ENCODE measurements at regions not wholly inside any gene's neighbourhood (a gene's known extent, or its start where the extent isn't known, plus 50 kb on each side); places are given as distances from the start of the nearest gene placed in this dataset.
"Not testable (repeated sequence)": the region's sequence is repeated elsewhere in the genome, so short reads cannot be mapped to it uniquely, and the experiment has no call there.

GRCh38 chr10:45095286-45095685 is 94.6 kb downstream of the ZNF22 start:
- H3K27ac Mint-ChIP-seq: no peak overlapping the region
- no peak for ATAC-seq
- H3K27me3 Mint-ChIP-seq: peaks cover 21% of the 10 kb centered on the region
- H3K36me3 Mint-ChIP-seq (ENCODE audit: low read depth): no peaks in the 10 kb centered on the region
- no peaks in the 10 kb centered on the region for H3K4me1 Mint-ChIP-seq
- DNase-seq: no peak
- no peak overlapping the region for H3K4me3 Mint-ChIP-seq
- H3K9me3 Mint-ChIP-seq: no peaks in the 10 kb centered on the region

- Mint-ChIP-seq H3K9me3 (no peaks in the 10 kb centered on the region), H3K27ac (no peak overlapping the region), H3K4me1 (no peaks in the 10 kb centered on the region), H3K36me3 (ENCODE audit: low read depth) (no peaks in the 10 kb centered on the region), H3K4me3 (no peak overlapping the region), H3K27me3 (peaks cover 15% of the 10 kb centered on the region)
- DNase-seq (no peak), ATAC-seq (no peak)
Measured at GRCh38 chr10:45096001-45096400, 95.3 kb downstream of the ZNF22 start.

DNA sequence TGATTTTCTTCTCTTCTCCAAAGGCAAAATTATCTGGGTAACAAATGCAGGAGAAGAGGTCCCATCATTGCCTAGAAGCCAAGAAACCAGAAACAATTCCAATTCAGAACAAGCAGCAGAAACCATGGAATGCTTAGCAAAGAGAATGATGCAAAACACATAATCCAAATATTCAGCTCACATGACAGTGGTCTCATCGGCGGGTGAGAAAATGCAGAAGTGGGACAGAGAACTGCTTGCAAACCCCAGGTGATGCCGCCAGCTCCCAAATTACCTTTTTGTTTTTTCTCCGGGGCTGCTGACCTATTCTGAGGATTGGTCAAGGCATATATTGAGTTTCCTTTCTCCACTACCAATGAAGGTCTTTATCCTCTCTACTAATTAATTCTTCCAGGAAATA is 99.7 kb downstream of the ZNF22 start:
- Mint-ChIP-seq H3K36me3 (ENCODE audit: low read depth) (no peaks in the 10 kb centered on the region), H3K4me1 (no peaks in the 10 kb centered on the region)
- no peak for ATAC-seq

DNA sequence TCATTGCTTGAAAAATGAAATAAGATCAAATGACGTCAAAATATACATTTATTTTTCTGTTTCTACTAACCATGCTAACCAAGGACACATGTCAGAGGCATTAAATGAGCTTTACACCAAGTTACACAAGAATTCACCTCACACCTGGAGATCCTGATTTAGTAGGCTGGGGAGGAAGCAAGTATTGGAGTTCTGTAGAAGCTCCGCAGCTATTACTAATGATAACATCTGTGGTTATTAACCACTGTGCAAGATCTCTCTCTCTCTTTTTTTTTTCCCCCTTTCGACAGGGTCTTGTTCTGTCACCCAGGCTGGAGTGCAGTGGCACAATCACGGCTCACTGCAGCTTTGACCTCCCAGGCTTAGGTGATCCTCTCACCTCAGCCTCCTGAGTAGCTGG is 104.0 kb downstream of the ZNF22 start:
- Mint-ChIP-seq H3K4me1 (no peaks in the 10 kb centered on the region), H3K4me3 (no peak overlapping the region), H3K27ac (no peak overlapping the region), H3K36me3 (ENCODE audit: low read depth) (no peaks in the 10 kb centered on the region), H3K9me3 (no peaks in the 10 kb centered on the region), H3K27me3 (peaks cover 31% of the 10 kb centered on the region)
- DNase-seq (no peak), ATAC-seq (no peak)

More for the DNA sequence above, 99.7 kb downstream of the ZNF22 start:
- H3K9me3 Mint-ChIP-seq: no peaks in the 10 kb centered on the region
- DNase-seq: no peak
- peaks cover 29% of the 10 kb centered on the region for H3K27me3 Mint-ChIP-seq
- H3K4me3 Mint-ChIP-seq: no peak overlapping the region
- H3K27ac Mint-ChIP-seq: no peak overlapping the region

- DNase-seq; ATAC-seq; H3K36me3 Mint-ChIP-seq (ENCODE audit: low read depth); H3K9me3 Mint-ChIP-seq; H3K4me1 Mint-ChIP-seq; H3K27ac Mint-ChIP-seq; H3K4me3 Mint-ChIP-seq: not testable (repeated sequence)
- H3K27me3 Mint-ChIP-seq: peaks cover 35% of the 10 kb centered on the region
Measured at GRCh38 chr10:45105309-45105708, 104.6 kb downstream of the ZNF22 start.

DNA sequence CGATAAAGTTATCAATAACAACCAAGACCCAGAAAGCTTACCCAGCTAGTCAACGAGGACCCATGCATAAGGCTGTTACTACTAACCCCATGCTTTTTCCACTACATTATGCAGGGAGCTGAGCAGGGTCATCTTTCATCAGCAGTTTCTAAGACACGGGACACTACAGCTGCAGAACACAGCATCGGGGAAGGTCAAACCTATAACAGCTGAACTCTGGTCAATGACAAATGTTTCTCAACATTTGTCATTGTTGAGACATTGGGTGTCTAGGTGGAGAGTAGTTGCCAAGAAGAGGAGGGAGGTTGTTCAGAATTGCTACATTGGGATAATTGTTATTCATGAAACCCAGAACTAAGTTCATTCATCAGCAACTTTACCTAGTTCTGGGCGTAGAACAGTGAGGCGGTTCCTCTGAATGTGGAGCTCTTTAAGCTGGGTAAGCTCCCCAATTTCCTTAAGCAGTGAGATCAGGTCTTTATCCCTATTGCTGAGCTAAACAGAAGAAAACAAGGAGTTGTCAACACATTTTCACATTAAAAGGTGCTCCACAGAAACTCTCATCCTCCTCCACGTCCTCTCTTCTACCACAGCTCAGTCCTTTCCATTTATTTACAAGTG is 105.6 kb downstream of the ZNF22 start:
- no peaks in the 10 kb centered on the region for H3K4me1 Mint-ChIP-seq
- H3K4me3 Mint-ChIP-seq: no peak overlapping the region
- H3K36me3 Mint-ChIP-seq (ENCODE audit: low read depth): no peaks in the 10 kb centered on the region
- H3K27ac Mint-ChIP-seq: no peak overlapping the region
- ATAC-seq (no peak), DNase-seq (no peak)
- peaks cover 35% of the 10 kb centered on the region for H3K27me3 Mint-ChIP-seq
- no peaks in the 10 kb centered on the region for H3K9me3 Mint-ChIP-seq

DNA sequence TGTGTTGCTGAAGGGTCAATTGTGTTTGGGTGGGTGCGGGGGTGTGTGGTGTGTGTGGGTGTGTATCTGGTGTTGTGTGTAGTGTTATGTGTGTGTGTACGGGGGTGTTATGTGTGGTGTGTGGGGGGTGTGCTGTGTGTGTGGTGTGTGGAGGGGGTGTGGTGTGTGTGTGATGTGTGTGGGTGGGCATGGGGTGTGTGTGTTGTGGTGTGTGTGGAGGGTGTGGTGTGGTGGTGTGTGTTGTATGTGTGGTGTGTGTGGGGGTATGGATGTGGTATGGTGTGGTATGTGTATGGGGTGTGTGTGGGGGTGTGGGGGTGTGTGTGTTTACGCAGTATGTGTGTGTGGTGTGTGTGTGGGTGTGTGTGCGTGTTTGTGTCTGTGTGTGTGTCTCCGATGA is 110.8 kb downstream of the ZNF22 start:
- no peak for ATAC-seq
- Mint-ChIP-seq H3K27me3 (peaks cover 8% of the 10 kb centered on the region), H3K36me3 (ENCODE audit: low read depth) (no peaks in the 10 kb centered on the region), H3K4me3 (no peak overlapping the region), H3K27ac (no peak overlapping the region), H3K9me3 (no peaks in the 10 kb centered on the region), H3K4me1 (no peaks in the 10 kb centered on the region)
- DNase-seq: no peak

GRCh38 chr10:45117940-45118339 is 117.2 kb downstream of the ZNF22 start:
- not testable (repeated sequence) for H3K4me3 Mint-ChIP-seq; H3K27me3 Mint-ChIP-seq; H3K27ac Mint-ChIP-seq; DNase-seq; H3K36me3 Mint-ChIP-seq (ENCODE audit: low read depth); ATAC-seq; H3K9me3 Mint-ChIP-seq; H3K4me1 Mint-ChIP-seq

DNA sequence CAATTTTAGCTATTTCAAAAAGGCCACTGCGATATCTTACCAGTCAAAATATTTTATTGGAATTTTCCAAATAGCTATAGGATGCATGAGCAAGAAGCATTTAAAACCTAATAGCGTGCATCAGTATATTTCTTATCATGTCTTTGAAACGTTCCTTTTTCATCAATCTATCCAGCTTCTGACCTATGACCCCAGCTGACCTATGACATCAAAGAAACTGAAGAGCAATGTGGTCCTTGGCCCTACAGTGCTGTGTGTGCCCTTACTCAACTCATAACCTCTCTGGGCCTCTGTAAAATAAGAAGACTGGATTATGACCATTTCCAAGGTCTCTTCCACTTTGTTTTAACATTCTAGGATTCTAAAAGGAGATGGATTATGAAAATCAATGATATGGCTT is 118.2 kb downstream of the ZNF22 start:
- DNase-seq (no peak), ATAC-seq (no peak)
- peaks cover 2% of the 10 kb centered on the region for H3K27me3 Mint-ChIP-seq
- H3K9me3 Mint-ChIP-seq: no peaks in the 10 kb centered on the region
- no peak overlapping the region for H3K4me3 Mint-ChIP-seq
- no peak overlapping the region for H3K27ac Mint-ChIP-seq
- no peaks in the 10 kb centered on the region for H3K4me1 Mint-ChIP-seq
- H3K36me3 Mint-ChIP-seq (ENCODE audit: low read depth): no peaks in the 10 kb centered on the region

GRCh38 chr10:45122180-45122860 is 121.6 kb downstream of the ZNF22 start:
- H3K4me3 Mint-ChIP-seq; ATAC-seq; DNase-seq; H3K36me3 Mint-ChIP-seq (ENCODE audit: low read depth); H3K9me3 Mint-ChIP-seq; H3K27ac Mint-ChIP-seq; H3K4me1 Mint-ChIP-seq; H3K27me3 Mint-ChIP-seq: not testable (repeated sequence)

DNA sequence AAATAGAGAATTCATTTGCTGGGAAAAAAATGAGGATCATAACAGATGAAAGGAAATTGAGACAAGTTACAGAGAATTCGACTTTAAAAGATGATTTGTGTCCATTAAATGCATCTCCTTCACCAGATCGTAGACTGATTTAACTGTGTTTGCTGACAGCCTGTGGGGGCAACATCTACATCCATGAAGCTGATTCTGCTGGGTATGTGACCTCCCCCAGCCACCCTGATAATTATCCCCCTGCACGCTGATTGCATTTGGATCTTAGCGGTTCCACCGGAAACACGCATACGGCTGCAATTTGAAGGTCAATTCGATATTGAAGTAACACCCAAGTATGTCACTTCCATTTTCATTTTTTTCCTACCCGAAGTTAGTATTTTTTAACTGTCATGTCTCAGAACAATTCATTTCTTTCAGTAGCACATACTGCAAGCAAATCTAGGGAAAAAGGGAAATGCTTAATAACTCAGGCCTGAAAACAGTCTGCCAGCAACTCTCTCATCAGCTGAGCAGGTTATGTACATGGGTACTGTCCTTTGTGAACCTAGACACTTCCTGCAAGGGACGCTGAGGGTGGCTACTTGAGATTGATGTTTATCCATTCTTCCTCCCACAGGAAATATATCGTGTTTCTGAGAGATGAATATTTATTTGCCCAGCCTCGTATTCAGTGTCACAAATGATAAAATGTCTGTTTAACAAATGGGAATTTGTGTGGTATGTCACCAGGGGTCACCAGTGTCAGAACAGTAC is 134.9 kb downstream of the ZNF22 start:
- no peaks in the 10 kb centered on the region for H3K4me1 Mint-ChIP-seq
- DNase-seq (no peak), ATAC-seq (no peak)
- H3K36me3 Mint-ChIP-seq (ENCODE audit: low read depth): no peaks in the 10 kb centered on the region
- no peak overlapping the region for H3K27ac Mint-ChIP-seq
- no peaks in the 10 kb centered on the region for H3K9me3 Mint-ChIP-seq
- no peak overlapping the region for H3K4me3 Mint-ChIP-seq
- H3K27me3 Mint-ChIP-seq: no peaks in the 10 kb centered on the region

DNA sequence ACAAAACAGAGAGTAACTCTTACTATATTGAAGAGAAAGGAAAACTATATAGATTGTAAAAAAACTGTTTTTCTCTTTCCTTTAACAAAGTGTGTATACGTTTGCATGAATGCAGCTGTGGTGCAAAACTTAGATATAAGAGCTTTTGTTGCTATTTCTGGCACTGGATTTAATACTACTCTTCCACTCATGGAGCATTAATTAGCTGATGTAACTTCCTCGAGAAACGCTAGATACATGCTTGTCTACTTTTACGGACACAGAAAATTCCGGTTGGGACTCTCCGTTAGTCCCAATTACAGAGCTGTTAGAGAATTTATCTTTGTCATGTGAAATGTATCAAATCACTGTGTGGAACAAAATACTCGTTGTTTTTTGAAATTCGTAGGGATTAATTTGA is 135.5 kb downstream of the ZNF22 start:
- no peak for ATAC-seq
- H3K27me3 Mint-ChIP-seq: no peaks in the 10 kb centered on the region
- no peak overlapping the region for H3K27ac Mint-ChIP-seq
- H3K4me1 Mint-ChIP-seq: no peaks in the 10 kb centered on the region
- no peaks in the 10 kb centered on the region for H3K9me3 Mint-ChIP-seq
- H3K36me3 Mint-ChIP-seq (ENCODE audit: low read depth): no peaks in the 10 kb centered on the region
- no peak overlapping the region for H3K4me3 Mint-ChIP-seq
- no peak for DNase-seq

GRCh38 chr10:45144326-45145070 is 143.8 kb downstream of the ZNF22 start:
- Mint-ChIP-seq H3K27me3 (peaks cover 7% of the 10 kb centered on the region), H3K27ac (no peak overlapping the region), H3K4me1 (no peaks in the 10 kb centered on the region), H3K9me3 (no peaks in the 10 kb centered on the region), H3K36me3 (ENCODE audit: low read depth) (no peaks in the 10 kb centered on the region), H3K4me3 (no peak overlapping the region)
- ATAC-seq (no peak), DNase-seq (no peak)

- not testable (repeated sequence) for ATAC-seq; H3K9me3 Mint-ChIP-seq; H3K4me1 Mint-ChIP-seq; H3K4me3 Mint-ChIP-seq; H3K27me3 Mint-ChIP-seq; DNase-seq; H3K36me3 Mint-ChIP-seq (ENCODE audit: low read depth); H3K27ac Mint-ChIP-seq
Measured at GRCh38 chr10:45145143-45145542, 144.4 kb downstream of the ZNF22 start.

DNA sequence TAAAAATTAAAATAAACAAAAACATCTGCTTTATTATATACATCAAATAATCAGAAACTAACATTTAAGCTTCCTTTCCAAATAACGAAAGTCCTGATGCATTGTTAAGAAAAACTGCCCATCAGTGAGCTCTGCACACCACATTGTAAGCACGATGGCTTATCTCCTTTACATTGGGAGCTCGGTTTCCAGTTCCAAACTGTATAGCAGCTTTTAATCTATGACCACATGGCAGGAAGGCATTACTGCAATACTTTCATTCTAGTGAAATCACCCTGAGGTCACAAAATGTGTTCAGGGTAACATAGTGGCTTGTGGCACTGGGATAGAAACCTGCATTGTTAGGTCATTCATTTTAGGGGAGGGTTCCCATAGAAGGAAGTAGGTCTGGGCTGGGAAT is 146.3 kb downstream of the ZNF22 start:
- no peak for DNase-seq
- Mint-ChIP-seq H3K9me3 (no peaks in the 10 kb centered on the region), H3K4me3 (no peak overlapping the region), H3K36me3 (ENCODE audit: low read depth) (no peaks in the 10 kb centered on the region), H3K27me3 (peaks cover 7% of the 10 kb centered on the region), H3K27ac (no peak overlapping the region), H3K4me1 (no peaks in the 10 kb centered on the region)
- ATAC-seq: no peak

Measured in activated naive CD8-positive, alpha-beta T cell treated with anti-CD3 and anti-CD28 coated beads, Interleukin-2, amount 50 U/mL, for 24 hours (primary cell).